NCI-H1694 (cell line): ENCODE measurements at regions not wholly inside any gene's neighbourhood (a gene's known extent, or its start where the extent isn't known, plus 50 kb on each side); places are given as distances from the start of the nearest gene placed in this dataset.
"Not testable (repeated sequence)": the region's sequence is repeated elsewhere in the genome, so short reads cannot be mapped to it uniquely, and the experiment has no call there.

ENCODE experiments used
- DNase-seq: peaks from one replicate; lab custom pipeline; 2025; lab: John Stamatoyannopoulos, UW

DNA sequence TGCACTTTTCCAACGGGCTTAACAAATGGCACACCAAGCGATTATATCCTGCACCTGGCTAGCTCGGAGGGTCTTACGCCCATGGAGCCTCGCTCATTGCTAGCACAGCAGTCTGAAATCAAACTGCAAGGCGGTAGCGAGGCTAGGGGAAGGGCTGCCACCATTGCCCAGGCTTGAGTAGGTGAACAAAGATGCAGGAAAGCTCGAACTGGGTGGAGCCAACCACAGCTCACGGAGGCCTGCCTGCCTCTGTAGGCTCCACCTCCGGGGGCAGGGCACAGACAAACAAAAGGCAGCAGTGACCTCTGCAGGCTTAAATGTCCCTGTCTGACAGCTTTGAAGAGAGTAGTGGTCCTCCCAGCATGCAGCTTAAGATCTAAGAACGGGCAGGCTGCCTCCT, 365.4 kb downstream of the MMUT start:
- not testable (repeated sequence) for DNase-seq

DNA sequence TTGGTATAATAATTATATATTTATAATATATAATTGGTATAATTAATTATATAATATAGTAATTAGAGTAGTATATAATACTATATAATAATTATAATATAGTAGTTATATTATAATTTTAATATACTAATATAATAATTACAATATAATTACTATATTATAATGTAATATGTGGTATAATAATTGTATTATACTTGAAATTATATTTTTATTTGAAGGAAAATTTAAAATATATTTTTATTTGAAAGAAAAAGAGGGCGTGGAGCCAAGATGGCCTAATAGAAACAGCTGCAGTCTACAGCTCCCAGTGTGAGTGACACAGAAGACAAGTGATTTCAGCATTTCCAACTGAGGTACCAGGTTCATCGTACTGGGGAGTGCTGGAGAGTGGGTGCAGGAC, 365.9 kb downstream of the MMUT start:
- no peak for DNase-seq

DNA sequence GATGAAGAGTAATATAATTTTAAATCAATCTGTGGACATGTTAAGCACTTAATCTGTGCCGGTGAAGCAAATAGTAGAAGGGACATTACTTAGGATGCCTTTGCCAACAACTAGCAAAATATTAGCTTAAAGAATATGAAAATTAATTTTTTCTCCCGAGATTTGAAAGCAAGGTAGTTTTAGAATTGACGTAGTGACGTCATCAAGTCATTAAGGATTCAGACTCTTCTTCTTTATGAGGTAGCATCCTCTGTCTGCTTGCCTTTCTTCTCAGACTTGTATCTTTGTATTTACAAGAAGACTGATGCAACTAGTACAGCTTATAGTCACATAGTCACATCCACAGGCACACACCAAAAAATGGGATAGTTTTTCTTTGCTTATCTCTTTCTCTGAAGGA, 374.4 kb downstream of the MMUT start:
- DNase-seq, result no peak

DNA sequence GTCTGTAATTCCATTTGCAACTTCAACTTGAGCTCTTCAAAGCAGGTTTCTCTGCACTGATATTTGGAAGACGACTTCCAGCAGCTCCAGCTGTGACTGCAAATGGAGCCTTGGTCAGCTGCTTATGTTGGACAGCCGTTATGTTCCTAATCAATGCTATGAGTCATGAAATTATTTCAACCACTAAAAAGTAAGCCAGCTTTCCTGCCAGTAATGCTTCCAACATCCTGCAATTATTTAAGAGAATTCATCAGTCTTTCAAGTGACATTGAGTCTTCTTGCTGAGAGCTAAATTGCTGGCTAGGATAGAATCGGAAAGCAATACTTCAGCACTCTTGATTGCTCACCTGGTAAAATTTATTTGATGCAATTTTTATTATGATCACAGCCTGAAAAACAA, 375.7 kb downstream of the MMUT start:
- no peak for DNase-seq

- DNase-seq, result no peak
Measured at GRCh38 chr6:49082611-49083010, 380.4 kb downstream of the MMUT start.

DNA sequence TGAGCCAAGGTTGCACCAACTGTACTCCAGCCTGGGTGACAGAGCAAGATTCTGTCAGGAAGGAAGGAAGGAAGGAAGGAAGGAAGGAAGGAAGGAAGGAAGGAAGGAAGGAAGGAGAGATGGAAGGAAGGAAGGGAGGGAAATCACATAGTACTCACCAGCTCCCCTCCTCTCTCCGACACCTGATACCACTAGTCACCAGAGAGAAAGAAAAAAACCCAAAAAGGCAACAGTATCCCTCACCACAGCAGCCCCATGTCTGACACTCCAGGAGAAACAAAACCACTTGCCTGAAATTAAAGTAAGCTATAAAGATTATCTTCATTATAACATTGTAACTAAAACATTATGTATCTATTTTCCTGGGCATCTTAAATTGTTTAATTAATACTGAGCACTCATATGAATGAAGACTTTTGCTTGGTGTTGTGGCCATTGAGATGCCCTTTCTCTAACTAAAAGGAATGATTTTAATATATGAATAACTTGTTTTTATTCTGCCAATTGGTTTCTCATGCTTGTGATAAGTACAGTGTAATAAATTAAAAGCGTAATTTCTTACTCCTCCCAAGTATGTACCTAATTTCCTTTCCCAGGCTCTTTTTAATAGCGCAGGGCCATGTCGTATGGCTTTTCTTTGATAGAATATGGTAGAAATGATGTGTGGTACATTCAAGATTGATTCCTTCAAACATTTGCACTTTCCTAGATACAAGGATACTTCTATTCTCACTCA, 390.0 kb downstream of the MMUT start:
- DNase-seq, result no peak

DNA sequence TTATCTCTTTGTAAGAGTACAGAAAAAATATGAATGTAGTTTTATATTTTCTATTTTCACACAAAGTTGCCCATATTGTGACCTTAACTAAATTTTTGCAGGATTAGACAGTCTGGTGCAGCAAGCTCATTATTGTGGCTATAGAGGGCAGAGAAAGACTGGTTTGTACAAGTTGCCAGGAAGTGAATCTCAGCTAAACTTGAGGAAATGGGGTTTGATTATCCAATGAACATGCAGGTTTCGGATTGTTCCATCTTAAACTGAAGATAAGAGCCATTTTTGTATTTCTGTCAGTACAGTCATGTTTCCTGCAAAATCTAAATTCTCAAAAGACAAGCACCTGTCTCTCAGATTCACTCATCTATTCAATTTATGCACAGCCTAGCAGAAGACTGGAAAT, 390.9 kb downstream of the MMUT start:
- DNase-seq, result no peak

DNA sequence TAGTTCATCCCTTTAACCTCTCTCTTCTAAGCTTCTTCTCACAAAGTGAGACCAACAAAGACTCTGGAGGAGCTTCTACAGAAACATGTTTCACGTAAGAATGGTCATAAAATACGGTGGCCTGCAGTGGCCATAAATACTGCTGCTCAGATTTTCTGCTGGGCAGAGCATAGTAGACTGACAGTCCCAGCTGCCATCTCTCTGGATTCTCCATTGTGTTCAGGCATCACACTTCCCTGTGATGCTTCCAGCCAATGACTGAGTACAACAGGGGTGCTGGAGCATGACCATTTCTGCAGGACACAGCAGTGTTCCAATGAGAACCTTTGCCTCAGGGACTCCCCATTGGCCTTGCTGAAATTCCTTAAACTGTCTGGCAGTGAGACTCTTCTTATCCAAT, 392.6 kb downstream of the MMUT start:
- no peak for DNase-seq

- DNase-seq, result no peak
Measured at GRCh38 chr6:49054311-49054710, 408.7 kb downstream of the MMUT start.

- no peak for DNase-seq
Measured at GRCh38 chr6:49052901-49053300, 410.2 kb downstream of the MMUT start.

GRCh38 chr6:49051281-49051680, 411.8 kb downstream of the MMUT start:
- DNase-seq, result no peak

GRCh38 chr6:49050584-49050983, 412.5 kb downstream of the MMUT start:
- DNase-seq, result no peak

DNA sequence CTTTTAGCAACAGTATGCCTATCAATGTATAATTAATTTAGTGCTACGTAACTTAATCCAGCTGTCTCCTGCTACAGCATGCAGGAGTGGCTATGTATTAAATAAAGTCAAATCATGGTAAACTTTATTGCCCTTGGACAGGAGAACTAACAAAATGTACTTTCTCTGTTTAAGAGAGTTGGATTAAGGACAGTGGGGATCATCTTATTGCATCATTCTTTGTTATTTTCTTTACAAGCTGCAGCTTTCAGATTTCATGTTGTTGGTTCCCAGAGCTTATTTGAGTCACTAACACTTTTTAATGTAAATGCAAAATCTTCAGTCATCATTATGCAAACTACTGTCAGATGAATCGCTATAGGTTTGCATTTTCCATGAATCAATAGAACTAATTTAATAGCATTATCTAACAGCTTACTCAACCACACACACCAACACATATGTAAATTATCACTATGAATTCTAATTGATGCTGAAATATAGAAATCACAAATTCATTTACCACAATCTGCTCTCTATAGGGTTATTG, 424.7 kb downstream of the MMUT start:
- DNase-seq, result no peak

DNA sequence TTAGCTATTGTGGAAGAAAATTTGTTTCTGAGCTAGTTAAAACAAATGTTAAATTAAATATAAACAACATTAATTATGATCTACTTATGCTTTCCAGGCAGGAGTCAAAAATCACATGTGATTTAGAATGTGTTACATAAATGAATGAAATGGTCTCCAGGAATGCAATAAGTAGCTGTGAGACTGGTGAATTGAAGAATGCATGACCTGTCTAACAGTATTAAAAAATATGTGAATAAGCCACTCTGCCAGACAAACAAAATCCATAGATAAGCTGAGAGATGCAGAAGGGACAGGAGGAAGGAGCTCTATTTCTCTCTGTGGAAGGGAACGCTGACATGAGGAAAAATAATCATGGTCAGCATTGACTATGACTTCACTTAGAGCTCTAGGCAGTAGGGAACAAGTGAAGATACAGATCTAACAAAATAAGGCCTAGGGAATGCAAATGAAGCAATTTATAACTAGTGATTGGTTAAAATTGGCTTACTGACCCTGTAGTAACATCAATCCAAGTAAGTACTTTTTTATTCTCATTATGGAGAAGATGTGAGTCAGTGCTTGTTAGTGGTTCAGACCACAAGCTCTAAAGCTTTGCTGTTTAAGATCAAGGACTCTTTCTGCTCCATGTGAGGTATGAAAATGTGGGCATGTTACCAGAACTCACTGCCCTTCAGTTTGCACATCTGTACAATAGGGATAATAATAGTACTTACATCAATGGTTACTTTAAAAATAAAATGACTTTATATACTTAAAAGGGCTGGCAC, 432.6 kb downstream of the MMUT start:
- DNase-seq, result no peak

DNA sequence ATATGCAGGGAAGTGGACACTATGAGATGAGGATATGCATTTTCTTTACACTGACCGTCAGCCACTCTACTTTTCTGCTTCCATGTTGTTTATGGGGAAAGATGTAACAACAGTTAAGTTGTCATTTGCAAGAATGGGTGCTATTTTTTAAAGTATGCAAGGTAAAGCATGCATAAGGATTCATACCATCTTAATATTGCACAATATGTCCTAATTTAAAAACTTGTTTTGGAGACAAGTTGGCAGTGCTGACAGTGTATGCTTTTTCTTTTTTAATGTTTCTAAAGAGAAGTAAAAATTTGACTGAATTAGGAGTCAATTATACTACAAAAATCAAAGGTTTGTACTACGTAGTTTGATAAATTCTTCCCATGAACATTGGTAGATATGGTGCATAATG, 435.4 kb downstream of the MMUT start:
- no peak for DNase-seq

DNA sequence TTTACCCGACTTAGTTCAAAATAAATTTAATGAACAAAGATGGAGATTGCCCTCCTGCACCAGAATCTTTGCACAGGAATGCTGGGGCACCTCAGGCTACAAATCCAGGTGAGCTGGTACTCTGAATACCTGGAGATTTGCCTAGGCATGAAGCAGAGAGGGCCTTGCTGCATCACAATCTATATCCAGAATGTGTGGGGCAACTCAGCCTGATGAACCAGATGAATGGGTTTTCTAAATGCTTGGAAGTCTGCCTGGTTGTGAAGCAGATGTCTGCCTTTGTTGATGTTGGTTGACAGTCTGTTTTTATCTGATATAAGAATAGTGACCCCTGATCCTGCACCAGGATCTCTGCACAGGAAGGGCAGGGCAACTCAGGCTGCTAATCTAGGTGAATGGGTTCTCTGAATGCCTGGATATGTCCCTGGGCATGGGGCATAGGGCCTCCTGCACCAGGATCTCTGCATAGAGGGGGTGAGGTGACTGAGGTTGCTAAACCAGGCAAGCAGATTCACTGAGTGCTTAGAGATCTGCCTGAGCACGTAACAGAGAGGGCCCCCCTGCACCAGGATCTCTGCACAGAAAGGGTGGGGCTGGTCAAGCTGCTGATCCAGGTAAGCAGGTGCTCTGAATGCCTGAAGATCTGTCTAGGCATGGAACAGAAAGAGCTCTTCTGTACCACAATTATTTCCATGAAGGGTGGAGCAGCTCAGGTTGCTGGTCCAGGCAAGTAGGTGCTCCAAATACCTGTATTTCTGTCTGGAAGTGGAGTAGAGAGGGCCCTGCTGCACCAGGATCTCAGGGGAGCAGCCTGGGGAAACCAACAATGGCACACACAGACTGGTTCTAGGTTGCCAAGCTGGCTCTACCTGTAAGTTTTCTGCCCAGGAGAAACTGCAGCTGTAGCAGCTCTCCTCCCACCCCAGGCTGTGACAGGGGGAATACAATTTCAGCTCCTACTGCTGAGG, 437.5 kb downstream of the MMUT start:
- no peak for DNase-seq

- no peak for DNase-seq
Measured at GRCh38 chr6:49004801-49005200, 458.3 kb downstream of the MMUT start.

GRCh38 chr6:49003348-49003747, 459.7 kb downstream of the MMUT start:
- DNase-seq, result no peak

DNA sequence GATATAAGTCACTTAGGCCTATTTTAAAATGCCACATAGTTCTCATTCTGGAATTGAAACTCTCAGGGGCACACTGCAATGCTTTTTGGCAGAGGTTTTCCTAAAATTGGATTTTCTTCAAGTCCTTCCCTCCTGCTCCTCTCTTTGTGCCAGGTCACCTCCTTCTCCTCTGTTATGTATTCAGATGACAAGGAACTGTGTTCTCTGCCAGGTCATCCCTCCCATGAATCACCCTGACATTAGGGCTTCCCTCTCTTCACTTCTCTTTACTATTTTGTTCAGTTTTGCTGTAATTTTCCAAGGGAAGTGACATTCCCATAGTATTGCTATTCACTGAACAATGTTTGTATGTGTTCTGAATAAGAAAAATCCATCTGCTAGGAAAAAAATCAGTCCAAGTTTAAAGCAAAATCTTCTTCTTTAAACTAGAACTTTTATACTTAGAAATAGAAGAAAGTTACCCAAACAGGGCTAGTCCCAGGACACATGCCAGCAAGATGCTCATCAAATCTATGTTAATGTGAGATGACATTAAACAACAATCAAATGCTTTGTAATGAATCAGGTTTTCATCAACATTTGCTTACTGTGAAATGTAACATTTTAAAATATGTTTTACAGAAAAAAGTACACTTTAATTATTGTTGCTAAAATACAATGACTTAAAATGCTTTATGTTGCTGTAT, 461.1 kb downstream of the MMUT start:
- no peak for DNase-seq

GRCh38 chr6:48998574-48998973, 464.5 kb downstream of the MMUT start:
- DNase-seq, result no peak

- DNase-seq, result no peak
Measured at GRCh38 chr6:48996461-48997119, 466.5 kb downstream of the MMUT start.
